Stomach (tissue), 4 donors: ENCODE measurements at regions not wholly inside any gene's neighbourhood (a gene's known extent, or its start where the extent isn't known, plus 50 kb on each side); places are given as distances from the start of the nearest gene placed in this dataset.

Source experiments
- CTCF ChIP-seq, 7 experiments: fragments of 450-650 bp in 4 of 7; fragments of 200-600 bp in 3 of 7; sonication (generic) in 3 of 7; IDR thresholded peaks; one replicate each; pipeline ENCODE4 v1.5.1; 2016 to 2019; ENCODE audit warnings: antibody characterized with exemption in 7 of 7, control low read depth in 2 of 7, mild to moderate bottlenecking in 1 of 7
- POLR2A ChIP-seq, 4 donors: fragments of 450-650 bp; IDR thresholded peaks; one replicate each; pipeline ENCODE4 v1.6.1; 2016; ENCODE audit warnings: antibody characterized with exemption in 4 of 4, control low read depth in 2 of 4, mild to moderate bottlenecking in 1 of 4, moderate library complexity in 1 of 4
- POLR2AphosphoS5 ChIP-seq, 3 donors: sonication (generic); formaldehyde crosslinking; IDR thresholded peaks; one replicate each; pipeline ENCODE4 v1.6.1; 2016; ENCODE audit warnings: antibody characterized with exemption in 3 of 3

- TF ChIP-seq CTCF (IDR thresholded peaks at IDR 0.05) (no peak), POLR2AphosphoS5 (IDR thresholded peaks at IDR 0.05) (no peak), POLR2A (IDR thresholded peaks at IDR 0.05) (no peak)
These were observed 735.7 kb upstream of the HS3ST5 start for GRCh38 chr6:115078555-115078954.
